ENCODE measurements at regions not wholly inside any gene's neighbourhood (a gene's known extent, or its start where the extent isn't known, plus 50 kb on each side); places are given as distances from the start of the nearest gene placed in this dataset.

DNA sequence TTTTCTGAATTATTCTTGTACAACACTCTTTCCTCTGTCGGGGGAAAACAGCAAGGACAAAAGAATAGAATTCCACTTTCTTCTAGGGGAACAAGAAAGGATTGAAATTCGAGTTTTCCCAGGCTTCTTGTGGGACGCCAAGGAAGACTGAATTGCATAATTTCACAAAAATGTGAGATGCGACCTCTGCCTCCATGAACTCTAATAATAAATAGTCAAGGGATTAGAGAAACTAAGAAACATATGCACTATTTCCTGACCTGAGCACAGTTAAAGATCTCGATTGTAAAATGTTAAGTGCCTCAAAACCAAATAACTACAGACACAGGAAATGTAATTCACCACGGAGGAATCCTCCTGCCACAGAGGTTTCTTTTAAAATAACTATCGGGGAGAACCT, 117.3 kb upstream of the MARK1 start:
- TF ChIP-seq, protein P1, sequence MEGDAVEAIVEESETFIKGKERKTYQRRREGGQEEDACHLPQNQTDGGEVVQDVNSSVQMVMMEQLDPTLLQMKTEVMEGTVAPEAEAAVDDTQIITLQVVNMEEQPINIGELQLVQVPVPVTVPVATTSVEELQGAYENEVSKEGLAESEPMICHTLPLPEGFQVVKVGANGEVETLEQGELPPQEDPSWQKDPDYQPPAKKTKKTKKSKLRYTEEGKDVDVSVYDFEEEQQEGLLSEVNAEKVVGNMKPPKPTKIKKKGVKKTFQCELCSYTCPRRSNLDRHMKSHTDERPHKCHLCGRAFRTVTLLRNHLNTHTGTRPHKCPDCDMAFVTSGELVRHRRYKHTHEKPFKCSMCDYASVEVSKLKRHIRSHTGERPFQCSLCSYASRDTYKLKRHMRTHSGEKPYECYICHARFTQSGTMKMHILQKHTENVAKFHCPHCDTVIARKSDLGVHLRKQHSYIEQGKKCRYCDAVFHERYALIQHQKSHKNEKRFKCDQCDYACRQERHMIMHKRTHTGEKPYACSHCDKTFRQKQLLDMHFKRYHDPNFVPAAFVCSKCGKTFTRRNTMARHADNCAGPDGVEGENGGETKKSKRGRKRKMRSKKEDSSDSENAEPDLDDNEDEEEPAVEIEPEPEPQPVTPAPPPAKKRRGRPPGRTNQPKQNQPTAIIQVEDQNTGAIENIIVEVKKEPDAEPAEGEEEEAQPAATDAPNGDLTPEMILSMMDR (conservative IDR thresholded peaks at IDR 0.05; ENCODE audit: low read length) = no peak
- TF ChIP-seq EZH2phosphoT487 (IDR thresholded peaks at IDR 0.05; ENCODE audit: borderline replicate concordance, low read depth, low read length) = no peak

Data from OCI-LY7 (cell line).